ENCODE measurements at regions not wholly inside any gene's neighbourhood (a gene's known extent, or its start where the extent isn't known, plus 50 kb on each side); places are given as distances from the start of the nearest gene placed in this dataset.

- H3K4me2 ChIP-seq (replicated peaks; ENCODE audit: low read depth, low read length, poor library complexity, severe bottlenecking): no peak overlapping the region
- no peaks in the 10 kb centered on the region for H3K9me3 ChIP-seq (ENCODE audit: control extremely low read depth in 1 of 3, control insufficient read depth in 2 of 3, insufficient read depth in 1 of 3, low read length in 2 of 3)
- ATAC-seq (ENCODE audit: low read depth) (no peak), DNase-seq (no peak)
- H2AFZ ChIP-seq (ENCODE audit: insufficient read depth, low read depth, low read length, poor library complexity, severe bottlenecking): no peak overlapping the region
- CTCF ChIA-PET: no interaction called here
- H3K79me2 ChIP-seq (ENCODE audit: control insufficient read depth, insufficient read depth, low read length): no peaks in the 10 kb centered on the region
- intact Hi-C loops (cut with micrococcal nuclease): no loop called here
- Mint-ChIP-seq H3K9me3 (ENCODE audit: insufficient read depth) (no peaks in the 10 kb centered on the region), H3K4me1 (no peaks in the 10 kb centered on the region), H3K27me3 (peaks cover 8% of the 10 kb centered on the region), H3K4me3 (no peak overlapping the region), H3K27ac (no peak overlapping the region)
- no peaks in the 10 kb centered on the region for H3K27me3 ChIP-seq (replicated peaks in 1 of 4; ENCODE audit: control extremely low read depth in 1 of 4, control insufficient read depth in 3 of 4, insufficient read depth in 4 of 4, low read length in 3 of 4)
- POLR2A ChIA-PET: no interaction called here
- H4K20me1 ChIP-seq (ENCODE audit: control insufficient read depth, insufficient read depth, low read length, poor library complexity, severe bottlenecking): no peaks in the 10 kb centered on the region
- no peak overlapping the region for H3K9ac ChIP-seq (ENCODE audit: low read length)
- no peak for TF ChIP-seq CTCF (IDR thresholded peaks at IDR 0.05)
- no peak for TF ChIP-seq EZH2 (IDR thresholded peaks at IDR 0.05; ENCODE audit: borderline replicate concordance, insufficient read depth, low read depth, low read length, poor library complexity, severe bottlenecking)
- H3K27ac ChIP-seq (ENCODE audit: low read length in 2 of 2): no peak overlapping the region
- H3K4me1 ChIP-seq (ENCODE audit: control insufficient read depth in 2 of 2, insufficient read depth in 2 of 2, low read length in 2 of 2): no peaks in the 10 kb centered on the region
- H3K36me3 ChIP-seq (replicated peaks in 1 of 2; ENCODE audit: control extremely low read depth in 1 of 2, control insufficient read depth in 1 of 2, extremely low read depth in 1 of 2, insufficient read depth in 2 of 2, low read length in 1 of 2): no peaks in the 10 kb centered on the region
- 91% methylated on average over 5 of the region's 7 CpGs for WGBS (ENCODE audit: insufficient coverage)
- H3K4me3 ChIP-seq (ENCODE audit: control extremely low read depth in 1 of 5, extremely low read depth in 1 of 5, insufficient read depth in 1 of 5, low read depth in 2 of 5, low read length in 4 of 5): no peak overlapping the region
Observed at GRCh38 chr14:77988096-77988870, 181.9 kb upstream of the NRXN3 start.

GRCh38 chr14:77988970-77989369 lies 181.2 kb upstream of the NRXN3 start:
- Histone ChIP-seq H3K4me3 (ENCODE audit: control extremely low read depth in 1 of 5, extremely low read depth in 1 of 5, insufficient read depth in 1 of 5, low read depth in 2 of 5, low read length in 4 of 5) (no peak overlapping the region), H3K36me3 (replicated peaks in 1 of 2; ENCODE audit: control extremely low read depth in 1 of 2, control insufficient read depth in 1 of 2, extremely low read depth in 1 of 2, insufficient read depth in 2 of 2, low read length in 1 of 2) (no peaks in the 10 kb centered on the region), H3K4me1 (ENCODE audit: control insufficient read depth in 2 of 2, insufficient read depth in 2 of 2, low read length in 2 of 2) (no peaks in the 10 kb centered on the region), H3K79me2 (ENCODE audit: control insufficient read depth, insufficient read depth, low read length) (no peaks in the 10 kb centered on the region), H3K4me2 (replicated peaks; ENCODE audit: low read depth, low read length, poor library complexity, severe bottlenecking) (no peak overlapping the region), H2AFZ (ENCODE audit: insufficient read depth, low read depth, low read length, poor library complexity, severe bottlenecking) (no peak overlapping the region), H4K20me1 (ENCODE audit: control insufficient read depth, insufficient read depth, low read length, poor library complexity, severe bottlenecking) (no peaks in the 10 kb centered on the region), H3K27ac (ENCODE audit: low read length in 2 of 2) (no peak overlapping the region), H3K9ac (ENCODE audit: low read length) (no peak overlapping the region), H3K9me3 (ENCODE audit: control extremely low read depth in 1 of 3, control insufficient read depth in 2 of 3, insufficient read depth in 1 of 3, low read length in 2 of 3) (no peaks in the 10 kb centered on the region), H3K27me3 (replicated peaks in 1 of 4; ENCODE audit: control extremely low read depth in 1 of 4, control insufficient read depth in 3 of 4, insufficient read depth in 4 of 4, low read length in 3 of 4) (no peaks in the 10 kb centered on the region)
- Mint-ChIP-seq H3K4me3 (no peak overlapping the region), H3K27me3 (peaks cover 8% of the 10 kb centered on the region), H3K4me1 (no peaks in the 10 kb centered on the region), H3K27ac (no peak overlapping the region), H3K9me3 (ENCODE audit: insufficient read depth) (no peaks in the 10 kb centered on the region)
- no peak for TF ChIP-seq CTCF (IDR thresholded peaks at IDR 0.05)
- no peak for TF ChIP-seq EZH2 (IDR thresholded peaks at IDR 0.05; ENCODE audit: borderline replicate concordance, insufficient read depth, low read depth, low read length, poor library complexity, severe bottlenecking)
- CTCF ChIA-PET: no interaction called here
- intact Hi-C loops (cut with micrococcal nuclease): no loop called here
- POLR2A ChIA-PET: no interaction called here
- ATAC-seq (ENCODE audit: low read depth) (no peak), DNase-seq (no peak)
- 100% methylated on average over 2 of the region's 2 CpGs for WGBS (ENCODE audit: insufficient coverage)

Measured in B cell (primary cell).